SK-N-MC (cell line): ENCODE measurements at regions not wholly inside any gene's neighbourhood (a gene's known extent, or its start where the extent isn't known, plus 50 kb on each side); places are given as distances from the start of the nearest gene placed in this dataset.

Experiments used
- EZH2 ChIP-seq: fragments of 200-600 bp; sonication (generic); IDR thresholded peaks from one replicate; pipeline ENCODE4 v1.6.1; 2017; ENCODE audit warnings: antibody characterized with exemption
- POLR2AphosphoS5 ChIP-seq: IDR thresholded peaks from 2 replicates; pipeline ENCODE4 v1.6.1; 2012; ENCODE audit warnings: mild to moderate bottlenecking, low read depth, low read length, borderline replicate concordance

GRCh38 chr10:37015498-37015897 lies 109.9 kb upstream of the ANKRD30A start:
- TF ChIP-seq POLR2AphosphoS5 (no peak), EZH2 (no peak)
